GM19351 (cell line): ENCODE measurements at regions not wholly inside any gene's neighbourhood (a gene's known extent, or its start where the extent isn't known, plus 50 kb on each side); places are given as distances from the start of the nearest gene placed in this dataset.
"Not testable (repeated sequence)": the region's sequence is repeated elsewhere in the genome, so short reads cannot be mapped to it uniquely, and the experiment has no call there.

Experiments used
- ATAC-seq: cut with Tn5 transposase; IDR thresholded peaks from one replicate; pipeline ENCODE4 v1.9.1; 2021; ENCODE audit warnings: mild to moderate bottlenecking, moderate library complexity; ENCODE audit not compliant: unreplicated experiment

DNA sequence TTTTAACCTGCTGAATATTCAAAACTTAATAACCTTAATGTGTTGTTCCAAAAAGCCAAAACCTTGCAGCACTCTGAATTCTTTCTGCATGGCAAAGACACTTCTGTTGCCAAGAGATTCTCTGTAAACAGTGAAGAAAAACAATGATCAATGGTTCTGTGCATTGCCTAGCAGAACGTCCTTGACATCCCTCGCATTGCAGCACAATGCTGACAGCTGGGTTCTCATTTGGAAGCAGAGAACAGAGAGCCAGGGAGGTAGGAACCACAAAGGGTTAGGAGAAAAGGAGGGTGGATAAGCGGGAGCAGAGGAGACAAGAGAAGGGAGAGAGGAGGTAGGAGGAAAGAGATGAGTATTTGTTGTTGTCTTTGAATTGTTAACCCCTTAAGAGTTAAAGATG is 501.1 kb downstream of the NAV3 start:
- no peak for ATAC-seq

DNA sequence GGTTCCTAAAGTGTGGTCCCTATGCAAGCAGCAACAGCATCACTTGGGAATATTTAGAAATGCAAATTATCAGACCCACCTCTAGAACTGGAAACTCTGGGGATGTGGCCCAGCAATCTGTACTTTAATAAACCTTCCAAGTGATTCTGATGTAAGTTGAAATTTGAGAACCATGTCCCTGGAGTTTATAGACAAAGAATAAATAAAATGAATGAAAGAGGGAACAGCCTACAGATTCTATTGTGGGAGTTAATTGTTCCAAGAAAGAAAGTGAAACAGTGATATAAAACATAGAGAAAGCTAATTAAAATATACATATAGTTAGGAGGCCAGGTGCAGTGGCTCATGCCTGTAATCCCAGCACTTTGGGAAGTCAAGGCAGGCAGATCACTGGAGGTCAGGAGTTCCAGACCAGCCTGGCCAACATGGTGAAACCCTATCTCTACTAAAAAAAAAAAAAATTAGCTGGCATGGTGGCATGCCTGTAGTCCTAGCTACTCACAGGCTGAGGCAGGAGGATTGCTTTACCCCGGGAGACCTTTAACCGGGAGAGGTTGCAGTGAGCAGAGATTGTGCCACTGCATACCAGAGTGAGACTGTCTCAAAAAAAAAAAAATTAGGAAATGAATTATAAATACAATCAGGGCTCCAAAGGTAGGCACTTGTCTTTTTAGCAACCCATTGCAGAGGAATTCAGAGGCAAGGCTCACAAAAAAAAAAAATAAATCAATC is 507.5 kb downstream of the NAV3 start:
- no peak for ATAC-seq

DNA sequence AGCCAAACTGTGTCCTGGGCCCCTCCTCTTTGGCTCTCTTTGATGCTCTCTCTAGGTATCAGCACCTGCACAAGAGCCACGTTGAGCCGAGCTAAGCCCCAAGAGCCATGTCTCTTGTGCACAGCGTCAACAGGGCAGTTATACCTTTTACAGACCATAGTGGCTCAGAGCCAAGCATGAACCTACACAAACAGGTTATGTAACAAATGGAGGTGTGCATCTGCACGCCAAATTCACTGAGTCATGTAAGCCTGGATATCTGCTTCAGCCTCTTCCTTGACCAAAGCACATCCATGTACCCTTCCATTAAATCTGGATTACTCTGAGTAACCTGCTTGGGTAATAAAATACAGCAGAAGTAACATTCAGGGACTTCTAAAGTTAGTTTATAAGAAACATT is 509.7 kb downstream of the NAV3 start:
- ATAC-seq: no peak

DNA sequence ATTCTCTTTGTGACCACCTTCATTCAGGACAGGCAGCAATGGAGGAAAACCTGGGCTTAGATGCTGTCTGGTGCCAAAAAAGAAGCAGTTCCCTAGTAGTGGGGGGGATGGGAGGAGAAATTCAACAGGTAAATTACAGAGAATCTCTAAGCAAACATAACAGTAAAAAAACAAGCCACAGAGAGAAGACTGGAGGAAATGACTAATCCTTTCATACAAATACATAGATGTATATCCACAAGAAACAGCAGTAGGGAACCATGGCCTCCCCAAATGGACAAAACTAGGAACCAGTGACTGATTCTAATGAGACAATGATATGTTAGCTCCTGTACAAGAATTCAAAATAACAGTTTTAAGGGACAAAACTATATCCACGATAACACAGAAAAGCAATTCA is 513.0 kb downstream of the NAV3 start:
- ATAC-seq: no peak

DNA sequence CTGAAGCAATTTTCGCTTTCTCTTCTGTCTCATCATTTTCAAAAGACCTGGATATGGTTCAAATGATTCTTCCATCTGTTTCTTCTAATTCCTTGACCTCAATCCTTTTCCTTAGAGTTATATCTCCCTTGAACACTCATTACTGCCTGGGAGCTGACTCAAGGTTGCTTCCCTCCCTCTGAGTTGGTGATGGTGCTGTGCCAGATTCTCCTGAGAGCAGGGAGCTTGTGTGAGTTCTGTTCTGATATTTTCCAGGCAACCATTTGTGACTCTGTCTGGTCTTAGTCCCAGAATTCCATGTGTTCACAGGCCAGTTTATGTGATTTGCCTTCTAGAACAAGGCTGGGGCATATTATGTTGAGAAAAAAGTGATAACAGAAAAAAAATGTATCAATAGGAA is 505.1 kb upstream of the SYT1 start:
- ATAC-seq: no peak

DNA sequence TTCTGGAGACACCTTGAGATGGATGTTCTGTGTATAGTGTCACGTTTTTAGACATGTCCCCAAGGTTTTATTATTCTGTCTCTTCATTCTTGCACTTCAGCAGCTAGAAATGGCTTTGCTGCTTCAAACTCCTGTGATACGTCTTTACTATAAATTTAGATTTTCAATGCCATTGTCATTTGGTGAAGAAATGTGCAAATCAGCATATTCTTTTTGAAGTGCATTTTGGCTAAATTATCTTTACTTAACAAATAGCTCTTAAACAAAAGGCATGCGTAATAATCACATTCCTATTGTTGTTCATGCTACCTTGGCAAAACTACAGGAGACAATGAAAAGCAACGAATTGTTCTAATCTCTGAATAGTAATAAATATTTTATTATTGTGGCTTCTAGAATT is 502.9 kb upstream of the SYT1 start:
- ATAC-seq: no peak

DNA sequence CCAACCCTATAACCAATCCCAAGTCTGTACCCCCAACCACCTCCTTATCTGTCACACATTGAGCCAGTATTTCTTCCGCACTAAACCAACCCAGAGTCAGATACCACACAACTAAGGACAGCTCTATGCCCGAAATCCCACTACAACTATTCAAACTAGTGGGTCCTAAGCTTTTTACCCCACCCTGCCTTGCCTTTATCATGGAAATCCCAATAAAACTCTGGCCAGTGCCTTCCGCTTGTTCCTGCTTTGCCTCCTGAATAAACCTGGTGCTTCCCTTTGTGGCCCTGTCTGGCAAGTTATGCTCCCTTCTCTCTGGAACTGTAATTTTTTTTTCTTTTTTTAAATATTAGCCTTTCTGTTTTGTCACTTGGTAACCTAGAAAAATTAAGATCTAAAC is 493.3 kb upstream of the SYT1 start:
- ATAC-seq: no peak

DNA sequence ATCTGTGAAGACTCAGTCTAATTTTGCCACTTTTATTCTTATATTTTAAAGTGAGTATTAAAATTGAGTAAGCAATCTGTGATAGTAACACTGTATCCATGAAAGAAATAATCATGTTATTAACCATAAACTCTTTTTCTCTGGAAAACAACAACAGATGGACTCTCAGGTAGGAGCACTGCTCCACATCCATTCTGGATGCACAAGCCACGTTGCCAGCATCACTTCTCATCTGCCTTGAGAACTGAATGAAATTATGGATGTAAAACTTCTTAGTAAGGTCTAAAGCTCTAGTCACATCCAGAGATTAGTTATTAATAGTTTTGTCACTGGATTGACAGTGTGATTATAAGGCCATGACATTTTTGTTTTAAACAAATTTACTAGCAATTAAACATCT is 489.1 kb upstream of the SYT1 start:
- ATAC-seq: no peak

DNA sequence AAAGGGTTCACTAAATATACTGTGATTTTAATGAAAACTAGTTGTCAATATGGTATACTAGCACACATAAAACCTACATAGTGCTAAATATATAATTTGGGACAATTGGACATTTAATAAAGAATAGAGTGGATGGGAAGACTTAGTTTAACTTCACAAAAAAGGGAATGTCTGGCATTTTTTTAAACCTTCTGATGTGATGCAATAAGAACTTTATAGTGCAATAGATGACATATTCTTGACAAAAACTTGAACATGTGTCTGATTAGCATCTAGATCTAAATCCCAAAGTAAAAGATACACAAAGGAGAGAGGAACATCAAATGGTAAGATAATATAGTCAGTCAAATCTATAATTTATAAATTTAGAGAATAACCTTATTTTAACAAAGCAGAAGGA is 488.3 kb upstream of the SYT1 start:
- no peak for ATAC-seq

DNA sequence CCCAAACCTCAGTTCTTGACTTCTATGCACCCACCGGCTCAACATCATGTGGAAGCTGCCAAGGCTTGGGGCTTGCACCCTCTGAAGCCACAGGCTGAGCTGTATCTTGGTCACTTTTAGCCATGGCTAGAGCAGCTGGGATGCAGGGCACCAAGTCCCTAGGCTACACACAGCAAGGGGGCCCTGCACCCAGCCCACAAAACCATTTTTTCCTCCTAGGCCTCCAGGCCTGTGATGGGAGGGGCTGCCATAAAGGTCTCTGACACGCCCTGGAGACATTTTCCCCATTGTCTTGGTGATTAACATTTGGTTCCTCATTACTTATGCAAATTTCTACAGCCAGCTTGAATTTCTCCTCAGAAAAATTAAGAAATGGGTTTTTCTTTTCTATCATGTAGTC is 485.5 kb upstream of the SYT1 start:
- not testable (repeated sequence) for ATAC-seq

DNA sequence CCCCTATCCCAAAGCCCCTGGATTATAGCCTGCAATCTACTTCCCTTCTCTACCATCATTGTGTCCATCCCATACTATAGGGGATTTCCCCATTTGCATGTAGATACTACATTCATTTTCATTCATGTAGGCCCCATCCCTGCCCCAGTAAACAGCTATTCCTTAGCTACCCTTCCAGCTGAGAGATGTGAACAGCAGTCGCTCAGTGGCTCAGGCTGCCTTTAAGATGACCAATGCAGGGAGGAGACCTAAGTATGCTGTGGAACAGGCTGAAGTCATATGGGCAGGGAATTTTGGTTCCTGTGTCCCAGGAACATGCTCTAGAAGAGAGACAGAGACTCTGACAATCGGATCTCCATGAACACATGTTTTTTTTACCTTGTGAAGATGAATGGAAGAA is 481.2 kb upstream of the SYT1 start:
- no peak for ATAC-seq

DNA sequence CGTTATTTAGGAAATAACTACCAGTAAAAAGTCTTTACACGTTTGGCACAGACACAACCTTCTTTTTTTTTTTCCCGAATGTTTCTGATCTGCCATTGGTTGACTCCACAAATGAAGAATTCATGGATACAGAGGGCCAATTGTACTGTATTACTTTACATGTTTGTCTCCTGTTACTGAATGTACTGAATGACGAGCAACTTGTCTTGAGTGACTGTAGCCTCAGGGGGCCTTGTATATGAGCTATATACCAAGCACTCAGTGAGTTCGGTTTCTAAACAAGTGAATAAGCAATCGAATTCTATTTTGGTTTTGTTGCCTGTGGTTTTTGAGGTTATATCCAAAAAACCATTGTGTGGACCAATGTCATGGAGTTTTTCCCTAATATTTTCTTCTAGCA is 480.0 kb upstream of the SYT1 start:
- ATAC-seq: no peak

DNA sequence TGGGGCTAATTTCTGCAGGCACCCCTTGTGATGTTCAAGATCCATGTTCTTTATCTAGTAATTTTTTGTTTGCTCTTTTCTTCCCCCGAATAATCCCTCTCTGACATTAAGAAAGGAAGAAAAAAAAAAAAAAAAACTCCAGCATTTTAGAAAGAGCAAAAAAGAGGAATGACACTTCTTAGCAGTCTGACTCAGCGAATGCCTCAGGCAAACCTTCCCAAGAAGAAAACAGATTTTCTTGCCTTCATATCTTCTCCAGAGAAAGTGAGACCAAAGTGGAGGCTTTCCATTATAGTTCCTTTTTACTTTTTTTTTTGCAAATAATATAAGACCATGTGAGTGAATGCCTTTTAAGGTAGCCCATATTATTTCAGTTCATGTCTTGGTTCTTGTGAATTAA is 479.0 kb upstream of the SYT1 start:
- no peak for ATAC-seq

DNA sequence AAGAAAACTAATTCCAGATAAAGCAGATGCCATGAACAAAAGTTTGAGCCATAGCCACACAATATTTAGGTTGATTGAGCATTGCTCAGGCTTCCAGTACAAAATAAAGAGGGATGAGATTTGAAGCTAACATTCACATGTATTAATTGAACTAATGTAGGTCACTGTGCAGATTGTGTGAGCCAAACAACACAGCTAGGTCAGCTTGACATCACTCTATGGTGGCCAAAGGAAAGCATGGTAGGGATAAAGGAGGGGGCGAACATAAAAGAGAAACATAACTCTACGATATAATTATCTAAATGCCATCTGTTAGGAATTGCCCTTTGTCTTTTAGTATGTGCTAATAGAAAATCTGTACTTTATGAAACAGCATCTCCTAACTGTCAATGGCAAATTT is 477.7 kb upstream of the SYT1 start:
- ATAC-seq: no peak

DNA sequence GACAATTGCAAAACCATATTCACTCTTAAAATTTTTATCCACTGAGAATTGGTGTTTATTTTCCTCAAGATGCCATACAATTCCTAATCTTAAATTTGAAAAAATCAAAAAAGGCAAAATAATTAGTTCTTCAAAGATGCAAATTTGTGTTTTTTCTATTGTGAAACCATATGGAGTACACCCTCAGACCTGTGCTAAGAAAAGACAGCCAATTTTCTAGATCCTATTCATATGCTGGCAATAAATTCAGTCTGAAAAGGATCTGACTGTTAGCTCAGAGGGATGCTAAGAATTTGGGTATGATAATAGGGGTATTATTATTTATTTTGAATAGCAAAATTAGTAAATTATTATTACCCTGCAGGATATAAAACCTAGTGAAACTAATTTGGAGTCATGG is 476.9 kb upstream of the SYT1 start:
- ATAC-seq: no peak

DNA sequence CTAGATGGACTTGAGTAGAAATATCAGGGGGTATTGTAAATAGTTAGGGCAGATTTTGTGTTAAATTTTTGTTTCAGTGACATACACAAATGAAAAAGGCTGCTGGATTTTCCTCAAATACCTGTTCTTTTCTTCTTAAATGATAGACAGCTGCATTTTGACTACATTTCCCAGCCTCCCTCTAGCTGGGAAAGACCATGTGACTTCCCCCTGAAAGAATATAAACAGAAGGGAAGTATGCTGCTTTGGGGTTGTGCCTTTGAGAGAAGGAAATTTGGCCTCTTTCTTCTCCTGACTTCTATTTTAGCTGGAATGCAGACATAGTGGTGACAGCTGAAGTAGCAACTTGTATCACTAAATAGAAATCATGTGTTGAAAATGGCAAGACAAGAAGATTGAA is 476.1 kb upstream of the SYT1 start:
- no peak for ATAC-seq

DNA sequence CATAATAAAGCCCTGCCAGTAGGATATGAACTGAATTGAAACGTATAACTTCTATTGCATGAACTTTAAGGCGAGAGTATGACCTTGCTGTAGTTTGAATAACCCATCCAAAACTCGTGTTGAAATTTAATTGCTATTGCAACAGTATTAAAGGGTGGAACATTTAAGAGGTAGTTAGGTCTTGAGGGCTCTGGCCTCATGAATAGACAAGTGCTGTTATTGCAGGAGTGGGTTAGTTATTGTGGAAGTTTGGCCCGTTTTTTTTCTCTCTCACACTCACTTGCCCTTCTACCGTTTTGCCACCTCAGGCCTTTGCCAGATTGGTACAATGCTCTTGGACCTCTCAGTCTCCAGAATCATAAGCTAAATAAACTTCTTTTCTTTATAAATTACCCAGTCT is 473.7 kb upstream of the SYT1 start:
- no peak for ATAC-seq

DNA sequence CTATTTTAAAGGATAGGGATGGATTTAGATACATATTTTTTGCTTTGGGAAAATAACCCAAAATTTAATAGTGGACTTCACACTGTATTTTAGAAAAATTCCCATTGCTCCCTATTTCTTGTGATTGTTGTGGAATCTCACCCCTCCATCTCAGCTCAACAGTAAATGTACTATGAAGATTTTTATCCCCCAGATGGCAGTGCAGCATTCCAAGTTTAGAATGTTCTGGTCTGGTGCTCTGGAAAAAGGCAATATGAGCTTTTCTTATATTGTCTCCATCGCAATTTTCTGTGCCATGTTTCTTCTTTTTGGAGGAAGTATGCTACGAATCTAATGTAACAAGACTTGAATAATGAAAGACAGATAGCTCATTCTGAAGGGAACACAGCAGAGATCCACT is 471.7 kb upstream of the SYT1 start:
- no peak for ATAC-seq

DNA sequence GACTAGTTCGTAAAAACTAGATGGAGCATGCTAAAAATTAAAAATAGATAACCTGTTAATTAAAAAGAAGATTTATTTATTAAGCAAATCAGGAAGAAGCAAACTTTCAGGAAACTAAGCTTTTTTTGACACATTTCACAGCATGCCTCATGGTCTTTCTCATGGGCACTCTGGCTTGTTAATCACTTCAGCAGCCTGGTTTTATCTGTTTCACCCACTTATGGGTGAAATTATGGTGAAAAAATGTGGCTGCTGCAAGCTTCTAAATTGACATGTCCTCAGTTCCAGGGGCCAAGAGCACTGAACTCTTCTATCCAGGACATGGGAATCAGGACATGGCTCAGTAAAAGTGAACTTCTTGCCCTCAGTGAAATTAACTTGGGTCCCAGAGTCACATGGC is 468.6 kb upstream of the SYT1 start:
- no peak for ATAC-seq

DNA sequence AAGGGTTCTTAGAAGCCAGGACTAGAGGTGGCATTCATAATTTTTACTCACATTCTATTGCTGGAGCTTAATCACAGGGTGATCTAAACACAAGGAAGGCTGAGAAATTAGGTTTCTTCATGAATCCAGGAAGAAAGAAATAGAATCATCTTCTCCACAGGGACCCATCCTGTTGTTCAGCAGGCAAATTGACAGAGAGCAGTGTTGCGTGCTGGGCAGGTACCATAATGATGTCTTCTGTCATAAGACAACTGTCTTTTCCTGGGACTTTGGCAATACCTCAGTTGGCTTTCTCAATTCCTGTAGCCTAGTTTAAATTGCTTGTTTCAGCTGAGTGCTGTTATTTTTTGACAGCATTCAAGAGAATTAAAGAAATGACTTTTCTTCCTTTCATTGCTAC is 468.0 kb upstream of the SYT1 start:
- no peak for ATAC-seq

DNA sequence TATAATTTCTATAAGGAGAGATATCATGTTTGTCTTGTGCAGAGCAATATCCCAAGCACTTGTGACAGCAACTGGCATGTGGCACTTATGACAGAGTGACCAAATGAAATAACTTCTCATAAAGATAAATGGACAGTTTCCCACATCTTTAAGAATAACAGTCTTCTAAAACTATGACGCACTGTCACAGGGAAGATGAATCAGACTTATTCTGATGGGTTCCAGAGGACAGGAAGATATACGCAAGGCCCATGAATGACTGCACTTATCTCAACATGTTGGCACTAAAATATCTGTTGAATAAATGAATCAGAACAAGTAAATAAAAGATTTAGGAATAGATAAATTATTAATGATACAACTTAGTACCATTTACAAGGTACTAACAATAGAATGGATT is 465.8 kb upstream of the SYT1 start:
- no peak for ATAC-seq

DNA sequence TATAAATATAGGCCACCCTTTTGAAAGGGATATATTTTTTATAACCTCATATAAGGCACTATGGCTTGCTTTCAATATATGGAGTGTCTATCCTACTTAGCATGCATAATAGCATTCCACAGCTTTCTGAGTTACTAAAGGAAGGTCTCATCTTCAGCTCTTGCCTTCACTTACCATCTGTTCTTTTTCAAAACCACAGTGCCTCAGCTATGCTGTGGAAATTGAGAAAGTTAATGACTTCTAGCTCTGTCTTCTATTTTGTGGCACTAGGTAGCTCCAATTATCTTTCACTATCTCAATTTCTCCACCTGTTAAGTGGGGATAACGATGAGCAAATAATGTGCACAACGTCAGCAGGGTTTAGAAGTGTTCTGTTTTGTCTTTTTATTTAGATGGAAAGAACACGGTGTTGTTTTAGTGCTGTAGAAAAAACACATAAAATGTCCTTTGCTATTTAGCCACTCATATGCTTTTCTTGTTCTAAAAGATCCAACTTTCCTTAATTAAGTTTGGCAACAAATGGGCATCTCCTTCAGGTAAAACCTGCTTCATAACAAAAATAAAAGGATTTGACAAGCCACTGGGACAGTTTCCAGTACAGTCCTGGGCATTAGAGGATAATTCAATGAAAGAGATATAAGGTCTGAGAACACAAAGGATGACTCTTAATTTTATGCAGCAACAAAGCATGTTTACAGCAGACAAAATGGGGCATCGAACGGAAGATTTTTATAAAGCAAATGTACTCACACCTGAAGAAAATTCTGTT is 462.0 kb upstream of the SYT1 start:
- no peak for ATAC-seq

DNA sequence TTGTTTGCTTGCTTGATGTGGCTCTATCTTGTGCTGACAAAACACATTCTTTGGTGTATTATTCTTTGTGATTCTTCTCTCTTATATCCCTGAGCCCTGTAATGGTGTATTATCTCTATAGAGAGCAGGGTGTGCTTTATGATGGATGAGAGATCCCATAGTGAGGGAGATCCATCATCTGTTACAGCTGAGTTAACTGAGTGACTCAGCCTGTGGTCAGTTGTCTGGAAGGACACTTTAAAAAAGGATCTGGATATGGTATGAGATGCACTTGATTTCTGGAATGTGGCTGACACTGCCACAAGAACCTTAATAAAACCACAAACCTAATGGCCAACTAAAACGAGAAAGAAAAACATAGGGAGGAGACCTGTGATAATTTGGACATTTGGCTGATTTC is 461.4 kb upstream of the SYT1 start:
- no peak for ATAC-seq
